ENCODE measurements at regions not wholly inside any gene's neighbourhood (a gene's known extent, or its start where the extent isn't known, plus 50 kb on each side); places are given as distances from the start of the nearest gene placed in this dataset.

GRCh38 chr1:199719156-199719842 is 308.2 kb upstream of the NR5A2 start:
- no peak for TF ChIP-seq CTCF (conservative IDR thresholded peaks at IDR 0.05 in 1 of 2, IDR thresholded peaks at IDR 0.05 in 1 of 2; ENCODE audit: extremely low read depth in 1 of 2, insufficient read depth in 1 of 2, low read depth in 1 of 2, low read length in 2 of 2)
- no peak for TF ChIP-seq EZH2 (IDR thresholded peaks at IDR 0.05; ENCODE audit: borderline replicate concordance, low read length)
